HL-60 (cell line): ENCODE measurements at regions not wholly inside any gene's neighbourhood (a gene's known extent, or its start where the extent isn't known, plus 50 kb on each side); places are given as distances from the start of the nearest gene placed in this dataset.

Experiments used
- DNase-seq, 2 experiments: peaks; one replicate each; pipeline ENCODE4 v3.0.0-alpha.2; 2010 to 2020; ENCODE audit warnings: low read depth in 1 of 2, low spot score in 1 of 2
- H3K27ac ChIP-seq: fragments of 250-450 bp; sonication (Bioruptor Pico); replicated peaks from 2 replicates; pipeline ENCODE4 v1.5.1; 2020; ENCODE audit warnings: mild to moderate bottlenecking, moderate library complexity
- H3K27me3 ChIP-seq: fragments of 250-450 bp; sonication (Bioruptor Pico); 2 replicates; pipeline ENCODE4 v1.5.1; 2021; ENCODE audit warnings: mild to moderate bottlenecking, moderate library complexity; ENCODE audit not compliant: insufficient read depth, poor library complexity, severe bottlenecking
- H3K4me3 ChIP-seq: replicated peaks from 2 replicates; pipeline ENCODE4 v1.5.1; 2011; ENCODE audit warnings: mild to moderate bottlenecking, control low read depth, low read length; ENCODE audit not compliant: insufficient read depth
- GABPA ChIP-seq: IDR thresholded peaks from 2 replicates; pipeline ENCODE4 v1.6.1; 2012; ENCODE audit warnings: low read depth
- POLR2AphosphoS5 ChIP-seq: IDR thresholded peaks from 2 replicates; pipeline ENCODE4 v1.6.1; 2012; ENCODE audit warnings: low read depth
- SPI1 ChIP-seq: IDR thresholded peaks from 2 replicates; pipeline ENCODE4 v1.6.1; 2012; ENCODE audit warnings: low read depth, mild to moderate bottlenecking, borderline replicate concordance
- TF ChIP-seq, protein P1 (sequence below): IDR thresholded peaks from one replicate; pipeline ENCODE4 v1.5.1; 2011; ENCODE audit warnings: low read length, control low read depth, inconsistent platforms; ENCODE audit not compliant: insufficient read depth
- TF ChIP-seq, protein P2 (sequence below): IDR thresholded peaks from 2 replicates; pipeline ENCODE4 v1.6.1; 2012; ENCODE audit warnings: low read depth; ENCODE audit not compliant: insufficient replicate concordance

DNA sequence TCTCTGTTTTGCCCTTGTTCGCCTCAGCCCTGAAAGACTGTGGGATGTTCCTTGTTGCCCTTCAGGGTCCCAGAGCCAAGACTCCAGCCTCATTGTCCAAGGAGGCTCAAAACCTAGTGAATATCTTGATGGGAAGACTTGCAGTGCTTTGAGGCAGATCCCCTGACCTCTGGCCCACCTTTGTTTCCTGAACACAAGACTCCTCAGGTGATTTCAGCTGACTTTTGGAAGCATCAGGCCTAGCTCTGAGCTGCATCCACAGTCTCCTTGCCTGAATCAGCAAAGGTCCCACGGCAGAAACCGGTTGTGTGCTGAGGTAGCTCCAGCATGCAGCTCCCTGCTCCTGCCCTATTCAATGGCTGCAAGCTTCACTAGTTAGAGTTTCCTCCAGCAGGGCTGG lies 159.3 kb upstream of the B3GAT1 start:
- no peak for TF ChIP-seq POLR2AphosphoS5
- TF ChIP-seq, protein P1, sequence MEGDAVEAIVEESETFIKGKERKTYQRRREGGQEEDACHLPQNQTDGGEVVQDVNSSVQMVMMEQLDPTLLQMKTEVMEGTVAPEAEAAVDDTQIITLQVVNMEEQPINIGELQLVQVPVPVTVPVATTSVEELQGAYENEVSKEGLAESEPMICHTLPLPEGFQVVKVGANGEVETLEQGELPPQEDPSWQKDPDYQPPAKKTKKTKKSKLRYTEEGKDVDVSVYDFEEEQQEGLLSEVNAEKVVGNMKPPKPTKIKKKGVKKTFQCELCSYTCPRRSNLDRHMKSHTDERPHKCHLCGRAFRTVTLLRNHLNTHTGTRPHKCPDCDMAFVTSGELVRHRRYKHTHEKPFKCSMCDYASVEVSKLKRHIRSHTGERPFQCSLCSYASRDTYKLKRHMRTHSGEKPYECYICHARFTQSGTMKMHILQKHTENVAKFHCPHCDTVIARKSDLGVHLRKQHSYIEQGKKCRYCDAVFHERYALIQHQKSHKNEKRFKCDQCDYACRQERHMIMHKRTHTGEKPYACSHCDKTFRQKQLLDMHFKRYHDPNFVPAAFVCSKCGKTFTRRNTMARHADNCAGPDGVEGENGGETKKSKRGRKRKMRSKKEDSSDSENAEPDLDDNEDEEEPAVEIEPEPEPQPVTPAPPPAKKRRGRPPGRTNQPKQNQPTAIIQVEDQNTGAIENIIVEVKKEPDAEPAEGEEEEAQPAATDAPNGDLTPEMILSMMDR, result no peak
- no peak for TF ChIP-seq GABPA
- TF ChIP-seq, protein P2, sequence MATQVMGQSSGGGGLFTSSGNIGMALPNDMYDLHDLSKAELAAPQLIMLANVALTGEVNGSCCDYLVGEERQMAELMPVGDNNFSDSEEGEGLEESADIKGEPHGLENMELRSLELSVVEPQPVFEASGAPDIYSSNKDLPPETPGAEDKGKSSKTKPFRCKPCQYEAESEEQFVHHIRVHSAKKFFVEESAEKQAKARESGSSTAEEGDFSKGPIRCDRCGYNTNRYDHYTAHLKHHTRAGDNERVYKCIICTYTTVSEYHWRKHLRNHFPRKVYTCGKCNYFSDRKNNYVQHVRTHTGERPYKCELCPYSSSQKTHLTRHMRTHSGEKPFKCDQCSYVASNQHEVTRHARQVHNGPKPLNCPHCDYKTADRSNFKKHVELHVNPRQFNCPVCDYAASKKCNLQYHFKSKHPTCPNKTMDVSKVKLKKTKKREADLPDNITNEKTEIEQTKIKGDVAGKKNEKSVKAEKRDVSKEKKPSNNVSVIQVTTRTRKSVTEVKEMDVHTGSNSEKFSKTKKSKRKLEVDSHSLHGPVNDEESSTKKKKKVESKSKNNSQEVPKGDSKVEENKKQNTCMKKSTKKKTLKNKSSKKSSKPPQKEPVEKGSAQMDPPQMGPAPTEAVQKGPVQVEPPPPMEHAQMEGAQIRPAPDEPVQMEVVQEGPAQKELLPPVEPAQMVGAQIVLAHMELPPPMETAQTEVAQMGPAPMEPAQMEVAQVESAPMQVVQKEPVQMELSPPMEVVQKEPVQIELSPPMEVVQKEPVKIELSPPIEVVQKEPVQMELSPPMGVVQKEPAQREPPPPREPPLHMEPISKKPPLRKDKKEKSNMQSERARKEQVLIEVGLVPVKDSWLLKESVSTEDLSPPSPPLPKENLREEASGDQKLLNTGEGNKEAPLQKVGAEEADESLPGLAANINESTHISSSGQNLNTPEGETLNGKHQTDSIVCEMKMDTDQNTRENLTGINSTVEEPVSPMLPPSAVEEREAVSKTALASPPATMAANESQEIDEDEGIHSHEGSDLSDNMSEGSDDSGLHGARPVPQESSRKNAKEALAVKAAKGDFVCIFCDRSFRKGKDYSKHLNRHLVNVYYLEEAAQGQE, result no peak
- H3K27ac ChIP-seq, result no peak overlapping the region
- no peaks in the 10 kb centered on the region for H3K27me3 ChIP-seq
- no peak for DNase-seq
- no peak overlapping the region for H3K4me3 ChIP-seq

DNA sequence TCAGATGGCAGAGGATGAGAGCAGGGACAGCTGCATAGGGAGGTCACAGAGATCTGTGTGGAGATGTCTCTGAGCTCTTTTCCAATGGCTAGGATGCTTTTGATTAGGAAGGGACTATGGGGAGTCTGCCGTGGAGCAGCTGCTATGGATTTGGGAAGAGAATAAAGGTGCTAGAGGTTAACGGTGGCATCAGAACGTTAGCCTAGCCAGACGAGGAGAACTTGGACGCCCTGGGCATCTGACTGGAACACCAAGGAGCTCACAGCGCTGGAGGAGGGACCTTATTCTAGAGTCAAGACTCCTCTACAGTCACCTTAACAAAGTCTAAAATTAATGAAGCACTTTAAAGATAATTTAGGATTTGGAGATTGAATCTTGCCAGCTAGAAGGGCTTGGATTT lies 157.2 kb upstream of the B3GAT1 start:
- DNase-seq, result no peak
- TF ChIP-seq SPI1, result no peak
- TF ChIP-seq, protein P1, result no peak
- TF ChIP-seq POLR2AphosphoS5, result no peak
- TF ChIP-seq, protein P2, result no peak
- TF ChIP-seq GABPA, result no peak
- no peak overlapping the region for H3K27ac ChIP-seq
- no peak overlapping the region for H3K4me3 ChIP-seq
- no peaks in the 10 kb centered on the region for H3K27me3 ChIP-seq

DNA sequence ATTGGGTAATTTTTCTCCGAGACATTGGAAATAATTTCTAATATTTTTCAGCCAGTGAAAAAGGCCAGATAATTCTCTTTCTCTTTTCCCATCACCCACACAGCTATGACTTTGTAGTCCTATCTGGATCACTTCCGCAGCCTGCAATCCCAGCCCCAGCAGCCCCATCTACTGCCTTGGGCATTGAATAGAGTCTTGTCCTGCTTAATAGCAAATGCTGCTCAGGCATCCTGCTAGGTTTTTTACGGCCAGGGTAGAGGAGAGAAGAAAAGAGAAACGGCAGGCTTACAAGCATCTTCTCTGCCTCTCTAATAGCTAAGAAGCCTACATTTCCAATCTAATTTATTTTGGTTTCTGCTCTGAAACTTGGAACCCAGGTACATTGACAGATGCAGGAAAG lies 154.3 kb upstream of the B3GAT1 start:
- no peak overlapping the region for H3K27ac ChIP-seq
- no peak for DNase-seq
- no peak overlapping the region for H3K4me3 ChIP-seq
- no peak for TF ChIP-seq GABPA
- TF ChIP-seq, protein P2, result no peak
- TF ChIP-seq SPI1, result no peak
- TF ChIP-seq, protein P1, result no peak
- TF ChIP-seq POLR2AphosphoS5, result no peak
- no peaks in the 10 kb centered on the region for H3K27me3 ChIP-seq
